IPS-11a (cell line): ENCODE measurements at regions not wholly inside any gene's neighbourhood (a gene's known extent, or its start where the extent isn't known, plus 50 kb on each side); places are given as distances from the start of the nearest gene placed in this dataset.

Source experiments
- H3K4me3 ChIP-seq: one replicate; pipeline ENCODE4 v1.5.1; 2013; ENCODE audit warnings: low read depth, low read length, control low read depth

GRCh38 chrX:5122181-5122678 lies 1106.4 kb downstream of the NLGN4X start:
- no peak overlapping the region for H3K4me3 ChIP-seq

- H3K4me3 ChIP-seq, result no peak overlapping the region
These were observed 1110.9 kb downstream of the NLGN4X start for GRCh38 chrX:5117816-5118215.

- H3K4me3 ChIP-seq, result no peak overlapping the region
These were observed 1115.5 kb downstream of the NLGN4X start for GRCh38 chrX:5113128-5113527.

GRCh38 chrX:5100004-5100403 lies 1128.7 kb downstream of the NLGN4X start:
- H3K4me3 ChIP-seq, result no peak overlapping the region

- H3K4me3 ChIP-seq, result no peak overlapping the region
These were observed 1142.3 kb downstream of the NLGN4X start for GRCh38 chrX:5086388-5086787.

GRCh38 chrX:5084279-5084678 lies 1144.4 kb downstream of the NLGN4X start:
- H3K4me3 ChIP-seq, result no peak overlapping the region

- H3K4me3 ChIP-seq, result no peak overlapping the region
These were observed 1146.0 kb downstream of the NLGN4X start for GRCh38 chrX:5082705-5083104.

GRCh38 chrX:5080791-5081190 lies 1147.9 kb downstream of the NLGN4X start:
- H3K4me3 ChIP-seq, result no peak overlapping the region

GRCh38 chrX:5068550-5068949 lies 1160.1 kb downstream of the NLGN4X start:
- H3K4me3 ChIP-seq, result no peak overlapping the region

GRCh38 chrX:5057786-5058185 lies 1170.9 kb downstream of the NLGN4X start:
- H3K4me3 ChIP-seq, result no peak overlapping the region

GRCh38 chrX:5054852-5055251 lies 1173.8 kb downstream of the NLGN4X start:
- no peak overlapping the region for H3K4me3 ChIP-seq

GRCh38 chrX:5051831-5052491 lies 1176.7 kb downstream of the NLGN4X start:
- H3K4me3 ChIP-seq, result no peak overlapping the region

GRCh38 chrX:5042563-5042962 lies 1186.1 kb downstream of the NLGN4X start:
- H3K4me3 ChIP-seq, result no peak overlapping the region

GRCh38 chrX:5031792-5032191 lies 1196.9 kb downstream of the NLGN4X start:
- no peak overlapping the region for H3K4me3 ChIP-seq

GRCh38 chrX:5015451-5015850 lies 1213.2 kb downstream of the NLGN4X start:
- no peak overlapping the region for H3K4me3 ChIP-seq

- no peak overlapping the region for H3K4me3 ChIP-seq
These were observed 1233.8 kb downstream of the NLGN4X start for GRCh38 chrX:4994855-4995254.

GRCh38 chrX:4978613-4979012 lies 1250.1 kb downstream of the NLGN4X start:
- H3K4me3 ChIP-seq, result no peak overlapping the region

GRCh38 chrX:4971646-4972045 lies 1257.0 kb downstream of the NLGN4X start:
- no peak overlapping the region for H3K4me3 ChIP-seq

GRCh38 chrX:4964112-4964511 lies 1250.7 kb upstream of the PRKX start:
- H3K4me3 ChIP-seq, result no peak overlapping the region

- H3K4me3 ChIP-seq, result no peak overlapping the region
These were observed 1250.0 kb upstream of the PRKX start for GRCh38 chrX:4963432-4963831.

GRCh38 chrX:4944767-4945166 lies 1231.3 kb upstream of the PRKX start:
- no peak overlapping the region for H3K4me3 ChIP-seq

GRCh38 chrX:4936315-4936714 lies 1222.9 kb upstream of the PRKX start:
- no peak overlapping the region for H3K4me3 ChIP-seq

GRCh38 chrX:4935846-4936245 lies 1222.4 kb upstream of the PRKX start:
- no peak overlapping the region for H3K4me3 ChIP-seq
